ENCODE measurements at regions not wholly inside any gene's neighbourhood (a gene's known extent, or its start where the extent isn't known, plus 50 kb on each side); places are given as distances from the start of the nearest gene placed in this dataset.

DNA sequence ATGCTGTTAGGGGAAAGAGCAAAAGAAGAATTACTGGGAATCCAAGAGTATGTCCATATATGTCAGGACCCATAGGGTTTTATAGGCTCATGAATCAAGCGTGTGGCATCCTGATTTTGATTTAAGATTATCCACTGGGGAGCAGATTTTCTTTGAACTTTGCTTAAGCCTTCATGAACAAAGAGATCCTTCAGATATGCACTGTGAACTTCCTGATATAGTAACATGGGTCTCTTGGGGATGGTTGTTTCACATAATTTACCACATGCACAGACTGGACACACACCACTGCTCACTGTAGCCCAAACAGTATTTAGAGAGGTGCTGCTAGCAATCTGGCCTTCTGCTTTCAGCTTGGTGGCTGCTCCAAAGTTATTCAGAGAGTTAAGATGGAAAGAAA lies 200.9 kb upstream of the ZPLD1 start:
- no peak for DNase-seq (ENCODE audit: low read depth in 2 of 2)

DNA sequence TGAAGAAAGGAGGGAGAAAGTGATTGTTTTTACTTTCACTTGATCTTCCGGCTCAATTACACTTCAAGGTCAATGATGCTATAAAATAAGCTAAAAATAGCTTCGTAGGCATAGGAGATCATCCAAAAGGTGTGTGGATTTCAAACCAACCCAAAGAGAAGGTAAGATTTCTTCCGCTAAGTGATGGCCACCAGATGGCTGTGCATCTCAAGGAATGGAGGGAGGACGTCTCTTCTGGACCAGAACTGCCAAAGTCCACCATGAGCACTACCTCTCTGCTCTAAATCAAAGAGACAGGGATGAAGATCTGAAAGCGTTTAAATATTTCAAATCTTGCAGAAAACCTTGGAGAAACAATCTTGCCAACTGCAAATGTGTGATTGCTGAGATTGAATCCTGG lies 199.1 kb upstream of the ZPLD1 start:
- DNase-seq (ENCODE audit: low read depth in 2 of 2), result no peak

DNA sequence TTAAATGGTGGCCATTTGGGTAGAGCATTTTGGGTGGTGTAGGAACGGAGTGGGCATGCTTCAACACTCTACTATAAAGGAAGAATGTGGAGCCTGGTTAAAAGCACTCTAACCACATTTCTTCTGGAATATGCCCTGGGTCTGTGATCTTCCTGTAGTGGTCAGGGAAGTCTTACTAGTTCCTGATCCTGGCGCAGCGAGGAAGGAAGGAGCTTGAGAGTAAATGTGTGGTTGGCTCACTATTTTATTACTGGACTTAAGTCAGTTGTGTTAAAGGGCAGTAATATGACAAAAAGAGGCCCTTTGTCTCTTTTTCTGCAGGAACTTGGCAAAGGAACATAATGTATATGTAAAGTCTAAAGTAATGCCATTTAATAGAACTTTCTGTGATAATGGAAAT lies 197.6 kb upstream of the ZPLD1 start:
- DNase-seq (ENCODE audit: low read depth in 2 of 2), result no peak

GRCh38 chr3:102237838-102238237 lies 197.0 kb upstream of the ZPLD1 start:
- no peak for DNase-seq (ENCODE audit: low read depth in 2 of 2)

DNA sequence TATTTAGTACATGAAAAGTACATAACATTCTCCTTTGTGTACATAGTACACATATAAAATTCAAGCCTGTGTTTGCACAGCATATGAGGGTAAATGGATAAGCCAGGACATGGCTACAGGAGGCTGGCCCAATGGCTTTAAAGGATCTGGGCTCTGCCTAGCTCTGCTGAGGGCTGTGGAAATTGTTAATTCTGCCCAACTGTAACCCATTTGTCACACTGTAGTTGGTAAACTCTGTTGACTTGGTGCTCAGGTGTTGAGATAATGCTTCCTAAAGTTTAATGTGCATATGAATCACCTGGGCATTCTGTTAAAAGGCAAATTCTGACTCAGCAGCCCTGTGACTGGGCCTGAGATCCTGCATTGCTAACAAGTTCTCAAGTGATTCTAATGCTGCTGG lies 196.5 kb upstream of the ZPLD1 start:
- DNase-seq (ENCODE audit: low read depth in 2 of 2), result no peak

DNA sequence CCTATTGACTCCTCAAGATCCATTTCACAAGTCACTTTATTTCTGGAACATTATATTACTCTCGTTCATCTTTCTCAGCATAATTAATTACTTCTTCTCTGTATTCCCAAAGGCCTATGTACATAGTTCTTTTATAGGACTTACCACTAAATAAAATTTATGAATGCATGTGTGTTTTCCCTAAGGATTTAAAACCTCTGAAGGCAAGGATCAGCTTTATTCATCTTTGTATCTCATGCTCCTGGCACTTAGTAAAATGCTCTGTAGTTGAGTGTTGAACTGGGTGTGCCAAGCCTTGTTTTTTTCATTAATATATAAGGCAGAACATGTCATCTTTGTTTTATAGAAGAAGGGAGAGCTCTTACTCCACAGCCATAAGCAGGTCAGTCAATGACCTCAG lies 194.1 kb upstream of the ZPLD1 start:
- DNase-seq (ENCODE audit: low read depth in 2 of 2), result no peak

DNA sequence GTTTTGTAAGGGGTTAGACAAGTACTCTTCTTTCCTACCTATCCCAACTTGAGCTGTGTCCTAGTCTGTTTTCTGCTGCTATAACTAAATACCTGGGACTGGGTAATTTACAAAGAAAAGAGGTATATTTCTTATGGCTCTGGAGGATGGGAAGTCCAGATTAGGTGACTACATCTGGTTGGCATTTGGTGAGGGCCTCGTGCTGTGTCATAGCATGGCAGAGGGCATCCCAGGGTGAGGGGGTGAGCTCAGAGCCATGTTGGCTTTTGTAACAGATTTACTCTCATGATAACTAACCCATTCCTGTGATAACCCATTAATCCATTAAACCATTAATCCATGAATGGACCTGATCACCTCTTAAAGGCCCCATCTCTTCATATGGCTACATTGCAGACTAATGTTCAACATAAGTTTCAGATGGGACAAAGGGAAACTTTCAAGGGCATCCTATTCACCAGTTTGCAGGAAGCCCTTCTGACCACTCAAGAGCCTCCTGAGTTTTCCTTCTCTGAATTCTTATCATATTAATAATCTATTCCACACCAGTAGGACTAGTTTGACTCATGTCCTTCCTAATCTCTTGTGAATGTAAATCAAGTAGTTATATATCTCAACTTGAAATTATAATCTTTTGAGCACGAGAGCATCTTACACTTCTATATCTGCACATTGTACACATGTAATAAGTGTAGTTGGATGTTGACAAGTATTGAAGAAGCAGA lies 185.7 kb upstream of the ZPLD1 start:
- no peak for DNase-seq (ENCODE audit: low read depth in 2 of 2)

- no peak for DNase-seq (ENCODE audit: low read depth in 2 of 2)
Measured at GRCh38 chr3:102255736-102256135, 179.1 kb upstream of the ZPLD1 start.

DNA sequence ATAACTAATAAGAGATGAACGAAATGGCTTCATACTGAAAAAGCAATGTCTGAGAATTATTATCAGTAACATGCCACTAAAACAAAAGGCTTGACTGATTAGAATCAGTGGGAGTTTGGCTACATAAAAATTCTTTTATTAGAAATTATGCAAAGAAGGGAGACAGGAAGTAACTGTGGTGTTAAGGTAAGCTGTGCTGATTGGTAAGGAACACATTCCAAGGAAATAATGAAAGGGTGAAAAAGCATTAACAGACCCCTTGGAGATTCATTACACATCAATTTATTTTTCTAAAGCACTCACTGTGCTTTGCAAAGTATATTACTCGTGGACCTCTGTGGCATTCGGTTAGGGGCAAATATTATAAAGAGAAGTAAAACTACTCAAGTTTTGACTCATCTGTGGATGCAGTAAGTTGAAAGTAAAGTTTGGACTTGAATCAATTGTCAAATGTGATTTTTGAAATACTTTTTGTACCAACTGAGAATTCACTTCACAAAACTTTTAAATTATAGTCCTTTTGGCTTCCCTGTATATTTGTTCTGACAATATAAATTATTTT lies 176.1 kb upstream of the ZPLD1 start:
- DNase-seq (ENCODE audit: low read depth in 2 of 2), result no peak

DNA sequence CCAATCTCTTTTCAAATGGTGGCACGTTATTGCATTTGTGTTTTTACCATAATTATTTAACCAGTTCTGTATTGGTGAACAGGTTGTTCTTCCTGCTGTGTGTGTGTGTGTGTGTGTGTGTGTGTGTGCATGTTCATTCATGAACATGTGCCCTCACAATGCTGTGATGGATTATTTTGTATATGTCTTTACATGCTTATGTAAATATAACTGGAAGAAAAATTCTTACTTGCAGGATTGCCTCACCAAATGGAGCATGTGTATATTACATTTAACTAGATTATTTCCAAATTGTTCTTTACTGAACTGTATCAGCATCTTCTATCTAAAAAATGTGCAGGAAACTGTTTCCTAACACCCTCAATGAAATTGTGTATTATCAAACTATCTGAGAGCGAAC lies 175.2 kb upstream of the ZPLD1 start:
- DNase-seq (ENCODE audit: low read depth in 2 of 2), result no peak

- DNase-seq (ENCODE audit: low read depth in 2 of 2), result no peak
Measured at GRCh38 chr3:102265720-102266119, 169.1 kb upstream of the ZPLD1 start.

- DNase-seq (ENCODE audit: low read depth in 2 of 2), result no peak
Measured at GRCh38 chr3:102269406-102269805, 165.4 kb upstream of the ZPLD1 start.

GRCh38 chr3:102290241-102290640 lies 144.6 kb upstream of the ZPLD1 start:
- DNase-seq (ENCODE audit: low read depth in 2 of 2), result no peak

GRCh38 chr3:102295756-102296155 lies 139.1 kb upstream of the ZPLD1 start:
- DNase-seq (ENCODE audit: low read depth in 2 of 2), result no peak

- DNase-seq (ENCODE audit: low read depth in 2 of 2), result no peak
Measured at GRCh38 chr3:102297072-102297658, 137.7 kb upstream of the ZPLD1 start.

DNA sequence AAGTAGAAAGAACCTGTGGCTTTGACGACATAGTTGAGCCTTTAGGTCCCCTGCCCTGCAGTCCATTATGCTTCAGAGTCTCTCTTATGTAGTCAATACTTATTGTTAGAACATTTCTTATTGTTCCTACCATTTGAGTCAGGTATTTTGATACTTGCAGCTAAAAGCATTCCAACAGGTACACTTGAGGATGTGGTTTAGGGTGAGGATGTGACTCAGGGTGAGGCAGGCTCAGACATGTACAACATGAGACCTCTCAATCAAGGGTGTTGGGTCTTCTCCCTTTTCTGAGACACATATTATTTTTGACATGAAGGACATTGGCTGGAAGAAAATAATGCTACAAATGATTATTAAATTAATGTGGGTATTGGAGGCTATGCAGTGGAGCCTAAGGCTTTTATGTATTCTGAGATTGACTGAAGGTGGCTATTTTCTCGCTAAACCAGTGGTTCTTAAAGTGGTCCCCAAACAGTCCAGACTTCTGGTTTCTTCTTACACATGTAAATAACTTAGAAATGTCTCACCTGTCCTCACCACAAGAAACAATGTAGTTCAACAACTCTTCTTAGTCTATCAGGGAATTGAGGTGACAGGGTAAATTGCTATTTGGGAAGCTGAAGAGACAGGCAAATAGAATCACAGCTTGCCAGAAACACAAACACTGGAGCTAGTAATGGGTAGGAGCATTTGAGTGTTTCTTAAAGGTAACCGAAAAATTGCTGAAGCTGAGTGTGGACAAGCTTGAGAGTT lies 135.5 kb upstream of the ZPLD1 start:
- DNase-seq (ENCODE audit: low read depth in 2 of 2), result no peak

DNA sequence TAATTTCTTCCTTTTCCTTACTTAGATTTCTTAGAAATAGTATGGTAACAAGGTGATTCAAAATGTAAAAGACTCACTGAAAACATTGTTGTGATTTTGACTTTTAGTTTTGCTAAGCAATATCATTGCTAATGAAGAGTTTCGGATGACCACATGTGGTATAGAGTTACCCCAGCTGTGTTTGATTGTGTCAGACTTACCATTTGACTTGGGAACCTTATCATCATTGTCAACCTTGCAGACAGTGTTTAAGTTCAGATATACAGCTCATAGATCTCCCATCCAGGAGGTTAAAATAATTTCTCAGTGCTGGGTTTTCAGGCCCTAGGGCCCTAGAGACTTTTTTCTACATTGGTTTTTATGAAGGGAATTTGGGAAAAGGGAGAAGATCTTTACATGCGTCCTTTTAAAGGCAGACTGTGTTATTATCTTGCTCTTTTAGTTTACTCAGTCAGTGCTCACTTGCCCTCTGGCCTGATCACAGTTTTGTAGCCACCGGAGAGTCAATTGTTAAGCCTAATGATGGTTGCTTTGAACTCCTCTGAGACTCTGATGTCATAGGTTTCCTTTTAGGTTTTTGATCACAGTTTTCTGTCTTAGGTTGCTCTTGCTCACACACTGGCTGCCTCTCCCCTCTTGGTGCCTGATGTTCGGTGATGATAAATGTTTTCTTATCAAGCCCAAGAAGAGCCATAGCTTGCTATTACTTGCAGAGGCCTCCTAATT lies 133.5 kb upstream of the ZPLD1 start:
- DNase-seq (ENCODE audit: low read depth in 2 of 2), result no peak

DNA sequence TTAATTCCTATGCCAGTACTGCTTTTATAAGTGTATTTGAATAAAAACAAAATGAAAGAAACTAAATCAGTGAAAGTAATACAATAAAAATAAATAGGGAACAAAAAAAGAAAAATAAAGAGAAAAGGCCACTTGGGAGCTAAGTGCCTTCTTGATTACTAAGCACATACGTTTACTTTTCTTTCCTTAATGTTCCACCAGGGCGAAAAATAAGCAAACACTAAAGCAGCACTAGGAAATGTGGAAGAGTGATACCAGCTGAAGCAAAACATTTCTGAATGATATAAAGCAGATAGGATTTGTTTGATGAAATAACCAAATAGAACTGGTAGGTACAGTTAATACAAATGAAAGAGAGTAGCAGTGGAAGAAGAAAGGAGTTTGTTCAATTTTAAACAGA lies 132.8 kb upstream of the ZPLD1 start:
- no peak for DNase-seq (ENCODE audit: low read depth in 2 of 2)

DNA sequence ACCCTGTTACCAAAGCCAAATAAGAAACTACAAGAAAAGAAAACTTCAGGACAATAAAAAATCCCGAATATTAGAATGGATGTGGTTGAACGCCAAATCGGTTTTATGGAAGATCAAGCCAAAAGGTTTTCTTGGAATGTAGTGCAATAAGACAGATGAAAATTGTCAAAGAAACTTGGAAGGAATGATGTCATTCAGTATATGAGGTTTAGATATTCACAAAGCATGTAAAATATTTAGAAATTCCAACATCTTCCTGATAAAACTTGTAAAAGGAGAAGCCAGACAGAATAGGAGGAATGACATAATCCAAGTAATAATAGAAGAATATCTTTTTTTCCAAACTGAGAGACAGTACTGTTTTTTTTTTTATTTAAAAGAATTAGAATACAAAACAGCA lies 130.3 kb upstream of the ZPLD1 start:
- DNase-seq (ENCODE audit: low read depth in 2 of 2), result no peak

DNA sequence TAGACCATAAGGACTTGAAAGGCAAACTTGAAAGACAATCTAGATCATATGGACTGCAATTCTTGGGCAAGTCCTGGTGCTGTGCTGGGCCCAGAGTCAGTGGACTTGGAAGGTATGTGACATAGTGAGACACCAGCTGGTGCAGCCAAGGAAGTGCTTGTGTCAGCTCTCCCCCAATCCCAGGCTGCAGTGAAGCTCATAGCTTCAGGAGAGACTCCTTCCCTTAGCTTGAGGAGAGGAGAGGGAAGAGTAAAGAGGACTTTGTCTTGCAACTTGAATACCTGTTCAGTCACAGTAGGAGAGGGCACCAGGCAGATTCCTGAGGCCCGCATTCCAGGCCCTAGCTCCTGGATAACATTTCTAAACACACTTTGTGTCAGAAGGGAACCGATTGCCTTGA lies 127.4 kb upstream of the ZPLD1 start:
- no peak for DNase-seq (ENCODE audit: low read depth in 2 of 2)

DNA sequence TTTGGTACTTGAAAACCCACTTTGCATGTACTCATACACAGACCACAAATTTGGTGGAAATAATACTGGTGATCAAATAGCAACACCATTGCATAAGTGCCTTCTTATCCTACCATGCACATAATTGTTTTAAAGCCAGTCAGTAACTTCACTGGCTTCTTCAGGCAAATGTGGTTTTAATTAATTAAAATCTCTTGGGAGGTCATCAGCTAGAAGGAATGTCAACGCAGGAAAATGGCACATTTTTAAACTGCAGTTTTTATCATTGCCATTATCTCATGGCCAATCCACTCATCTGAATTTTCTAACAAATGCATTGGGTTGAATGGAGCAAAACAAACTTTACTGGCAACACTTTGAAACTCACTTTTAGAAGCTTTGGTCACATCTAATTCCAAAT lies 105.7 kb upstream of the ZPLD1 start:
- DNase-seq (ENCODE audit: low read depth in 2 of 2), result no peak

- DNase-seq (ENCODE audit: low read depth in 2 of 2), result no peak
Measured at GRCh38 chr3:102329561-102329960, 105.3 kb upstream of the ZPLD1 start.

Data from stimulated activated CD4-positive, alpha-beta T cell treated with anti-CD3 and anti-CD28 coated beads, Interleukin-4, amount 100 ng/mL, for 48 hours (primary cell).